Tibial nerve (tissue), 4 donors: ENCODE measurements at regions not wholly inside any gene's neighbourhood (a gene's known extent, or its start where the extent isn't known, plus 50 kb on each side); places are given as distances from the start of the nearest gene placed in this dataset.

Experiments used
- DNase-seq, 2 donors: peaks; one replicate each; pipeline ENCODE4 v3.0.0-alpha.2; 2019; ENCODE audit warnings: low spot score in 2 of 2
- H3K27ac ChIP-seq, 4 donors: fragments of 200-600 bp; sonication (generic) in 3 of 4; one replicate each; pipeline ENCODE4 v1.5.1; 2017 to 2019; ENCODE audit warnings: mild to moderate bottlenecking in 1 of 4
- H3K27me3 ChIP-seq, 2 donors: fragments of 200-600 bp; sonication (generic) in 1 of 2; one replicate each; pipeline versions ENCODE4 v1.5.1 to v1.6.0; 2017 to 2019
- H3K36me3 ChIP-seq, 3 donors: fragments of 200-600 bp; sonication (generic); one replicate each; pipeline ENCODE4 v1.5.1; 2018 to 2019
- H3K4me1 ChIP-seq, 4 donors: fragments of 200-600 bp; sonication (generic) in 3 of 4; one replicate each; pipeline ENCODE4 v1.5.1; 2017 to 2019
- H3K4me3 ChIP-seq, 4 donors: fragments of 200-600 bp; sonication (generic) in 3 of 4; one replicate each; pipeline ENCODE4 v1.5.1; 2017 to 2019; ENCODE audit warnings: mild to moderate bottlenecking in 1 of 4, moderate library complexity in 1 of 4
- H3K9me3 ChIP-seq, 4 donors: fragments of 200-600 bp; sonication (generic) in 3 of 4; one replicate each; pipeline ENCODE4 v1.5.1; 2017 to 2019
- CTCF ChIP-seq, 5 experiments: fragments of 200-600 bp in 3 of 5; fragments of 450-650 bp in 2 of 5; sonication (generic) in 3 of 5; IDR thresholded peaks; one replicate each; pipeline ENCODE4 v1.5.1; 2016 to 2019; ENCODE audit warnings: antibody characterized with exemption in 5 of 5, mild to moderate bottlenecking in 3 of 5, moderate library complexity in 2 of 5
- EP300 ChIP-seq, 2 donors: sonication (generic); formaldehyde crosslinking; IDR thresholded peaks; one replicate each; pipeline ENCODE4 v1.6.1; 2017; ENCODE audit warnings: antibody characterized with exemption in 2 of 2, mild to moderate bottlenecking in 1 of 2
- POLR2A ChIP-seq, 2 donors: fragments of 450-650 bp; IDR thresholded peaks; one replicate each; pipeline ENCODE4 v1.6.1; 2017; ENCODE audit warnings: antibody characterized with exemption in 2 of 2, mild to moderate bottlenecking in 2 of 2, moderate library complexity in 2 of 2
- WGBS, 2 donors: methylation state at CpG; one replicate each; pipeline ENCODE4 v1.1.5; 2018; 5-methylcytosine and 5-hydroxymethylcytosine counted together

DNA sequence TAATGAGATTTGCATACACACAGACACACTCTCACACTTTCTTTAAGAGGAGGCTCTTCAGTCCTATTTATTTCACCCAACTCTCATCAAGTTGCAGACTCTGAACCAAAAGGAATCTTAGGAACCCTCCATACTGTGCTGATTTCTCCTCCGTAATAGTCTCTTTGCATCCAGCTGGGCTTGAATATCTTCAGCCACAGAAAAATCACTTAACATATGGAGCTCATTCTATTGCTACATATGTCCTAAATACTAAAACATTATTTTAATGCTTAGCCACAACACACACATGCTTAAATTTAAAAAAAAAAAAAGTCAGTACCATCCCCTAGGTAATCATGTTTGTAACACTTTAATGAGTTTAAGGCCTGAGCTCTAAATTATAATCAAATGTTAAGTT, 287.5 kb upstream of the CNTN6 start:
- no peak for TF ChIP-seq POLR2A (IDR thresholded peaks at IDR 0.05)
- TF ChIP-seq EP300 (IDR thresholded peaks at IDR 0.05) = no peak
- no peak for TF ChIP-seq CTCF (IDR thresholded peaks at IDR 0.05)
- DNase-seq = no peak
- H3K9me3 ChIP-seq = no peaks in the 10 kb centered on the region
- no peaks in the 10 kb centered on the region for H3K36me3 ChIP-seq
- no peaks in the 10 kb centered on the region for H3K4me1 ChIP-seq
- no peak overlapping the region for H3K4me3 ChIP-seq
- no peak overlapping the region for H3K27ac ChIP-seq
- WGBS, 2 donors = 70 to 83% methylated on average over 1 of the region's 1 CpG
- no peaks in the 10 kb centered on the region for H3K27me3 ChIP-seq

DNA sequence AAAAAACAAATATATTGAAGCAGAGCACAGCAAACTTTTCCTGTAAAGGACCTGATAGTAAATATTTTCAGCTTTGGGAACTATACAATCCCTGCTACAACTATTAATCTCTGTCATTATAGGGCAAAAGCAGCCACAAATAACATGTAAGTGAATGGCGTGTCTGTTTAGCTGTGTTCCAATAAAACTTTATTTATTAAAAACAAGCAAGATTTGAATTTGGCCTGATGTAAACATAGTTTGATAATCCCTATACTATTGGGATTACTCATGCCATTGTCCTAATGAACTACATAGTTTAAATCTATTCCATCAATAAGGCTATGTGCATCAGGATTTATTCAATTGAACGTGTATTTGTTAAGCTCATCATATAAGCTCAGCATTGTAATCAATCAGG, 286.8 kb upstream of the CNTN6 start:
- no peak overlapping the region for H3K27ac ChIP-seq
- TF ChIP-seq POLR2A (IDR thresholded peaks at IDR 0.05) (no peak), EP300 (IDR thresholded peaks at IDR 0.05) (no peak), CTCF (IDR thresholded peaks at IDR 0.05) (no peak)
- no peaks in the 10 kb centered on the region for H3K27me3 ChIP-seq
- no peaks in the 10 kb centered on the region for H3K9me3 ChIP-seq
- H3K4me1 ChIP-seq = no peaks in the 10 kb centered on the region
- 86 to 88% methylated on average over 2 of the region's 2 CpGs for WGBS, 2 donors
- no peaks in the 10 kb centered on the region for H3K36me3 ChIP-seq
- H3K4me3 ChIP-seq = no peak overlapping the region
- no peak for DNase-seq

- WGBS, 2 donors = 67 to 81% methylated on average over 3 to 5 of the region's 5 CpGs
These were observed 276.2 kb upstream of the CNTN6 start for GRCh38 chr3:816605-817004.

GRCh38 chr3:834679-835078, 258.1 kb upstream of the CNTN6 start:
- WGBS, 2 donors = 78 to 82% methylated on average over 1 of the region's 1 CpG
- Histone ChIP-seq H3K4me1 (no peaks in the 10 kb centered on the region), H3K4me3 (no peak overlapping the region), H3K9me3 (peaks cover 0 to 3% (median 0%) of the 10 kb centered on the region in 4 donors), H3K27ac (no peak overlapping the region), H3K27me3 (no peaks in the 10 kb centered on the region), H3K36me3 (no peaks in the 10 kb centered on the region)
- TF ChIP-seq EP300 (IDR thresholded peaks at IDR 0.05) (no peak), POLR2A (IDR thresholded peaks at IDR 0.05) (no peak), CTCF (IDR thresholded peaks at IDR 0.05) (no peak)
- DNase-seq = no peak

More at GRCh38 chr3:816605-817004, 276.2 kb upstream of the CNTN6 start:
- DNase-seq = no peak
- H3K36me3 ChIP-seq = no peaks in the 10 kb centered on the region
- H3K27ac ChIP-seq = no peak overlapping the region
- no peak for TF ChIP-seq POLR2A (IDR thresholded peaks at IDR 0.05)
- no peaks in the 10 kb centered on the region for H3K4me1 ChIP-seq
- no peak overlapping the region for H3K4me3 ChIP-seq
- peaks cover 0 to 17% (median 0%) of the 10 kb centered on the region in 4 donors for H3K9me3 ChIP-seq
- no peaks in the 10 kb centered on the region for H3K27me3 ChIP-seq

DNA sequence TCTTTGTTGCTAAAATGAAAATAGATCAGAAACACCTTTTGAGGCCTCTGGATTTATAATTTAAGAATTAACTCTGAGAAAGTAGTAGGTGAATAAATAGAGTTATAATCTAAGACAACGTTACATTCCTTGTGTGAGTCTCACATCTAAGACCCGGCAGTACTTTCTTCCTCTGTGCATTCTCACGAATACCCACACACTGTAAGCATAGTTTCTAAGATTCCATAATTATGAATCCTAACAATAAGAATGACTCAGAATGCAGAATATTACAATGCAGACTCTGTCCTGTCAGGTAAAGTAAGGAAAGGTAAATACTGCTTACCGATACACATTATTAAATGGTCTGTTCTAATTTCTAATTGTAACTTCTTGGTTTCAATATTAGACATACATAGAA, 257.7 kb upstream of the CNTN6 start:
- Histone ChIP-seq H3K4me3 (no peak overlapping the region), H3K4me1 (no peaks in the 10 kb centered on the region), H3K36me3 (no peaks in the 10 kb centered on the region), H3K9me3 (peaks cover 0 to 3% (median 0%) of the 10 kb centered on the region in 4 donors), H3K27ac (no peak overlapping the region), H3K27me3 (no peaks in the 10 kb centered on the region)
- DNase-seq = no peak
- 80 to 84% methylated on average over 4 of the region's 4 CpGs for WGBS, 2 donors
- TF ChIP-seq POLR2A (IDR thresholded peaks at IDR 0.05) = no peak

- TF ChIP-seq POLR2A (IDR thresholded peaks at IDR 0.05) (no peak), EP300 (IDR thresholded peaks at IDR 0.05) (no peak), CTCF (IDR thresholded peaks at IDR 0.05) (no peak)
- Histone ChIP-seq H3K9me3 (no peaks in the 10 kb centered on the region), H3K4me1 (no peaks in the 10 kb centered on the region), H3K36me3 (no peaks in the 10 kb centered on the region), H3K27me3 (no peaks in the 10 kb centered on the region), H3K4me3 (no peak overlapping the region), H3K27ac (no peak overlapping the region)
- 40 to 44% methylated on average over 1 of the region's 1 CpG for WGBS, 2 donors
- DNase-seq = no peak
These were observed 252.8 kb upstream of the CNTN6 start for GRCh38 chr3:839981-840380.
